Thyroid gland (tissue), 4 donors: ENCODE measurements at regions not wholly inside any gene's neighbourhood (a gene's known extent, or its start where the extent isn't known, plus 50 kb on each side); places are given as distances from the start of the nearest gene placed in this dataset.
"Not testable (repeated sequence)": the region's sequence is repeated elsewhere in the genome, so short reads cannot be mapped to it uniquely, and the experiment has no call there.

ENCODE experiments used
- DNase-seq, 2 donors: peaks; one replicate each; pipeline ENCODE4 v3.0.0-alpha.2; 2019
- H3K27ac ChIP-seq, 3 donors: fragments of 200-600 bp; sonication (generic); 1 replicate in 2 of 3; 2 replicates in 1 of 3; pipeline ENCODE4 v1.5.1; 2016 to 2019; ENCODE audit warnings: mild to moderate bottlenecking in 1 of 3, moderate library complexity in 1 of 3
- H3K27me3 ChIP-seq: fragments of 200-600 bp; sonication (generic); one replicate; pipeline ENCODE4 v1.5.1; 2019
- H3K36me3 ChIP-seq, 2 donors: fragments of 200-600 bp; sonication (generic); one replicate each; pipeline ENCODE4 v1.5.1; 2016 to 2019
- H3K4me1 ChIP-seq, 2 donors: fragments of 200-600 bp; sonication (generic); one replicate each; pipeline ENCODE4 v1.5.1; 2017 to 2019
- H3K4me3 ChIP-seq, 3 donors: fragments of 200-600 bp; sonication (generic); replicated peaks in 1 of 3; 1 replicate in 2 of 3; 2 replicates in 1 of 3; pipeline ENCODE4 v1.5.1; 2016; ENCODE audit warnings: mild to moderate bottlenecking in 1 of 3
- H3K9me3 ChIP-seq: fragments of 200-600 bp; sonication (generic); one replicate; pipeline ENCODE4 v1.5.1; 2017
- CTCF ChIP-seq, 6 experiments: fragments of 200-600 bp in 3 of 6; fragments of 450-650 bp in 3 of 6; sonication (generic) in 3 of 6; IDR thresholded peaks; one replicate each; pipeline ENCODE4 v1.5.1; 2016 to 2019; ENCODE audit warnings: antibody characterized with exemption in 6 of 6, mild to moderate bottlenecking in 2 of 6, inconsistent platforms in 1 of 6, moderate library complexity in 1 of 6
- POLR2A ChIP-seq, 2 donors: fragments of 450-650 bp; IDR thresholded peaks; one replicate each; pipeline ENCODE4 v1.6.1; 2017; ENCODE audit warnings: antibody characterized with exemption in 2 of 2, mild to moderate bottlenecking in 2 of 2, moderate library complexity in 1 of 2
- WGBS, 2 donors: methylation state at CpG; one replicate each; pipeline ENCODE4 v1.1.5; 2017; 5-methylcytosine and 5-hydroxymethylcytosine counted together
- intact Hi-C: fragments of 100-400 bp; cut with DNase I; formaldehyde crosslinking; loops from one replicate; pipeline ENCODE4 v1.15.1; 2023

GRCh38 chr1:114253900-114254299, 100.2 kb upstream of the SYT6 start:
- WGBS, 2 donors = 93 to 96% methylated on average over 1 of the region's 1 CpG
- H3K27ac ChIP-seq = no peak overlapping the region
- no peaks in the 10 kb centered on the region for H3K27me3 ChIP-seq
- no peaks in the 10 kb centered on the region for H3K9me3 ChIP-seq
- no peak for TF ChIP-seq POLR2A (IDR thresholded peaks at IDR 0.05)
- no peak for TF ChIP-seq CTCF (IDR thresholded peaks at IDR 0.05)
- no peaks in the 10 kb centered on the region for H3K36me3 ChIP-seq
- intact Hi-C loops = no loop called here
- H3K4me1 ChIP-seq = no peaks in the 10 kb centered on the region
- DNase-seq = no peak
- H3K4me3 ChIP-seq = no peak overlapping the region

GRCh38 chr1:114251573-114251939, 97.9 kb upstream of the SYT6 start:
- H3K27ac ChIP-seq = no peak overlapping the region
- H3K4me3 ChIP-seq = no peak overlapping the region
- intact Hi-C loops = no loop called here
- H3K36me3 ChIP-seq = no peaks in the 10 kb centered on the region
- DNase-seq = no peak
- no peaks in the 10 kb centered on the region for H3K9me3 ChIP-seq
- 92 to 93% methylated on average over 4 of the region's 4 CpGs for WGBS, 2 donors
- no peaks in the 10 kb centered on the region for H3K27me3 ChIP-seq
- no peaks in the 10 kb centered on the region for H3K4me1 ChIP-seq
- TF ChIP-seq CTCF (IDR thresholded peaks at IDR 0.05) (no peak), POLR2A (IDR thresholded peaks at IDR 0.05) (no peak)

- no peaks in the 10 kb centered on the region for H3K36me3 ChIP-seq
- H3K4me1 ChIP-seq = no peaks in the 10 kb centered on the region
- DNase-seq = no peak
- H3K27me3 ChIP-seq = no peaks in the 10 kb centered on the region
- intact Hi-C loops = no loop called here
- TF ChIP-seq POLR2A (IDR thresholded peaks at IDR 0.05) (no peak), CTCF (IDR thresholded peaks at IDR 0.05) (no peak)
- H3K4me3 ChIP-seq = no peak overlapping the region
- no peak overlapping the region for H3K27ac ChIP-seq
- WGBS, 2 donors = 75 to 84% methylated on average over 12 of the region's 12 CpGs
- no peaks in the 10 kb centered on the region for H3K9me3 ChIP-seq
Measured at GRCh38 chr1:114250683-114251572, 97.3 kb upstream of the SYT6 start.

- no peaks in the 10 kb centered on the region for H3K27me3 ChIP-seq
- TF ChIP-seq CTCF (IDR thresholded peaks at IDR 0.05) = no peak
- TF ChIP-seq POLR2A (IDR thresholded peaks at IDR 0.05) = no peak
- intact Hi-C loops = no loop called here
- H3K4me3 ChIP-seq = no peak overlapping the region
- no peaks in the 10 kb centered on the region for H3K36me3 ChIP-seq
- WGBS, 2 donors = 71 to 81% methylated on average over 5 to 9 of the region's 10 CpGs
- no peak for DNase-seq
- no peak overlapping the region for H3K27ac ChIP-seq
- no peaks in the 10 kb centered on the region for H3K9me3 ChIP-seq
- no peaks in the 10 kb centered on the region for H3K4me1 ChIP-seq
Measured at GRCh38 chr1:114249691-114250090, 96.0 kb upstream of the SYT6 start.

GRCh38 chr1:114248162-114248561, 94.5 kb upstream of the SYT6 start:
- 82 to 89% methylated on average over 3 of the region's 3 CpGs for whole genome bisulfite sequencing, 2 donors
- H3K27ac ChIP-seq = no peak overlapping the region
- no peaks in the 10 kb centered on the region for H3K4me1 ChIP-seq
- no peaks in the 10 kb centered on the region for H3K36me3 ChIP-seq
- H3K4me3 ChIP-seq = no peak overlapping the region
- H3K9me3 ChIP-seq = no peaks in the 10 kb centered on the region
- intact Hi-C loops = no loop called here
- DNase-seq = no peak
- no peaks in the 10 kb centered on the region for H3K27me3 ChIP-seq
- no peak for TF ChIP-seq CTCF (IDR thresholded peaks at IDR 0.05)

- H3K9me3 ChIP-seq, H3K36me3 ChIP-seq, DNase-seq, H3K4me3 ChIP-seq, H3K27me3 ChIP-seq, intact Hi-C loops, H3K4me1 ChIP-seq, H3K27ac ChIP-seq: not testable (repeated sequence)
- 88 to 92% methylated on average over 17 to 20 of the region's 43 CpGs for WGBS, 2 donors
Measured at GRCh38 chr1:114242531-114243210, 89.0 kb upstream of the SYT6 start.
